ENCODE measurements at regions not wholly inside any gene's neighbourhood (a gene's known extent, or its start where the extent isn't known, plus 50 kb on each side); places are given as distances from the start of the nearest gene placed in this dataset.
"Not testable (repeated sequence)": the region's sequence is repeated elsewhere in the genome, so short reads cannot be mapped to it uniquely, and the experiment has no call there.

GRCh38 chrX:144042271-144042670 lies 158.4 kb downstream of the UBE2NL start:
- DNase-seq (ENCODE audit: low read depth in 1 of 2, low spot score in 1 of 2): no peak
- Histone ChIP-seq H3K27me3 (ENCODE audit: insufficient read depth, poor library complexity, severe bottlenecking) (no peaks in the 10 kb centered on the region), H3K4me3 (replicated peaks; ENCODE audit: insufficient read depth, low read length) (no peak overlapping the region), H3K27ac (replicated peaks) (no peak overlapping the region)
- TF ChIP-seq POLR2AphosphoS5 (IDR thresholded peaks at IDR 0.05; ENCODE audit: low read depth): no peak
- no peak for TF ChIP-seq REST (IDR thresholded peaks at IDR 0.05; ENCODE audit: insufficient replicate concordance, low read depth)
- TF ChIP-seq GABPA (IDR thresholded peaks at IDR 0.05; ENCODE audit: low read depth): no peak
- no peak for TF ChIP-seq CTCF (IDR thresholded peaks at IDR 0.05; ENCODE audit: insufficient read depth, low read length)
- no peak for TF ChIP-seq SPI1 (IDR thresholded peaks at IDR 0.05; ENCODE audit: borderline replicate concordance, low read depth)

- TF ChIP-seq POLR2AphosphoS5 (IDR thresholded peaks at IDR 0.05; ENCODE audit: low read depth) (no peak), GABPA (IDR thresholded peaks at IDR 0.05; ENCODE audit: low read depth) (no peak), CTCF (IDR thresholded peaks at IDR 0.05; ENCODE audit: insufficient read depth, low read length) (no peak), REST (IDR thresholded peaks at IDR 0.05; ENCODE audit: insufficient replicate concordance, low read depth) (no peak), SPI1 (IDR thresholded peaks at IDR 0.05; ENCODE audit: borderline replicate concordance, low read depth) (no peak)
Observed at GRCh38 chrX:144075432-144075831, 191.6 kb downstream of the UBE2NL start.

GRCh38 chrX:144082237-144082636 lies 198.4 kb downstream of the UBE2NL start:
- not testable (repeated sequence) for H3K27me3 ChIP-seq (ENCODE audit: insufficient read depth, poor library complexity, severe bottlenecking); H3K27ac ChIP-seq (replicated peaks); H3K4me3 ChIP-seq (replicated peaks; ENCODE audit: insufficient read depth, low read length)
- DNase-seq (ENCODE audit: low read depth in 1 of 2, low spot score in 1 of 2): peak; percentile 30 to 31

More at GRCh38 chrX:144075432-144075831, 191.6 kb downstream of the UBE2NL start:
- no peak for DNase-seq (ENCODE audit: low read depth in 1 of 2, low spot score in 1 of 2)
- H3K4me3 ChIP-seq (replicated peaks; ENCODE audit: insufficient read depth, low read length): no peak overlapping the region
- no peak overlapping the region for H3K27ac ChIP-seq (replicated peaks)
- H3K27me3 ChIP-seq (ENCODE audit: insufficient read depth, poor library complexity, severe bottlenecking): no peaks in the 10 kb centered on the region

- H3K27ac ChIP-seq (replicated peaks); H3K27me3 ChIP-seq (ENCODE audit: insufficient read depth, poor library complexity, severe bottlenecking); DNase-seq (ENCODE audit: low read depth in 1 of 2, low spot score in 1 of 2); H3K4me3 ChIP-seq (replicated peaks; ENCODE audit: insufficient read depth, low read length): not testable (repeated sequence)
Observed at GRCh38 chrX:144089674-144090073, 205.8 kb downstream of the UBE2NL start.

- not testable (repeated sequence) for H3K27ac ChIP-seq (replicated peaks); DNase-seq (ENCODE audit: low read depth in 1 of 2, low spot score in 1 of 2); H3K4me3 ChIP-seq (replicated peaks; ENCODE audit: insufficient read depth, low read length); H3K27me3 ChIP-seq (ENCODE audit: insufficient read depth, poor library complexity, severe bottlenecking)
Observed at GRCh38 chrX:144092116-144092515, 208.2 kb downstream of the UBE2NL start.

- DNase-seq (ENCODE audit: low read depth in 1 of 2, low spot score in 1 of 2); H3K4me3 ChIP-seq (replicated peaks; ENCODE audit: insufficient read depth, low read length); H3K27me3 ChIP-seq (ENCODE audit: insufficient read depth, poor library complexity, severe bottlenecking); H3K27ac ChIP-seq (replicated peaks): not testable (repeated sequence)
Observed at GRCh38 chrX:144119490-144119889, 235.6 kb downstream of the UBE2NL start.

- not testable (repeated sequence) for DNase-seq (ENCODE audit: low read depth in 1 of 2, low spot score in 1 of 2); H3K27me3 ChIP-seq (ENCODE audit: insufficient read depth, poor library complexity, severe bottlenecking); H3K4me3 ChIP-seq (replicated peaks; ENCODE audit: insufficient read depth, low read length); H3K27ac ChIP-seq (replicated peaks)
Observed at GRCh38 chrX:144121566-144121965, 237.7 kb downstream of the UBE2NL start.

- not testable (repeated sequence) for H3K27me3 ChIP-seq (ENCODE audit: insufficient read depth, poor library complexity, severe bottlenecking); H3K4me3 ChIP-seq (replicated peaks; ENCODE audit: insufficient read depth, low read length); DNase-seq (ENCODE audit: low read depth in 1 of 2, low spot score in 1 of 2); H3K27ac ChIP-seq (replicated peaks)
Observed at GRCh38 chrX:144127570-144128169, 243.8 kb downstream of the UBE2NL start.

GRCh38 chrX:144129511-144129910 lies 245.6 kb downstream of the UBE2NL start:
- not testable (repeated sequence) for DNase-seq (ENCODE audit: low read depth in 1 of 2, low spot score in 1 of 2); H3K27ac ChIP-seq (replicated peaks); H3K4me3 ChIP-seq (replicated peaks; ENCODE audit: insufficient read depth, low read length); H3K27me3 ChIP-seq (ENCODE audit: insufficient read depth, poor library complexity, severe bottlenecking)

Measured in HL-60 (cell line).